H9 (cell line): ENCODE measurements at regions not wholly inside any gene's neighbourhood (a gene's known extent, or its start where the extent isn't known, plus 50 kb on each side); places are given as distances from the start of the nearest gene placed in this dataset.

Source experiments
- DNase-seq: peaks from one replicate; pipeline ENCODE4 v3.0.0-alpha.2; 2017
- H2AFZ ChIP-seq: one replicate; pipeline ENCODE4 v1.6.1; 2013; ENCODE audit warnings: mild to moderate bottlenecking, low read length, control low read depth, moderate library complexity
- H2AK5ac ChIP-seq: 2 replicates; pipeline ENCODE4 v1.6.1; 2013; ENCODE audit warnings: low read length, control low read depth, mixed read lengths; ENCODE audit not compliant: insufficient read length
- H2BK120ac ChIP-seq: one replicate; pipeline ENCODE4 v1.6.1; 2013; ENCODE audit warnings: low read depth, mild to moderate bottlenecking, low read length, control low read depth, inconsistent platforms; ENCODE audit not compliant: poor library complexity, severe bottlenecking
- H2BK12ac ChIP-seq: 2 replicates; pipeline ENCODE4 v1.6.1; 2013; ENCODE audit warnings: low read length, control low read depth, mixed read lengths, low read depth; ENCODE audit not compliant: insufficient read length
- H2BK15ac ChIP-seq: 2 replicates; pipeline ENCODE4 v1.6.1; 2013; ENCODE audit warnings: low read depth, low read length, control low read depth
- H2BK20ac ChIP-seq: one replicate; pipeline ENCODE4 v1.6.1; 2013; ENCODE audit warnings: low read depth, mild to moderate bottlenecking, low read length, control low read depth, inconsistent platforms; ENCODE audit not compliant: poor library complexity, severe bottlenecking
- H2BK5ac ChIP-seq: 2 replicates; pipeline ENCODE4 v1.6.1; 2013; ENCODE audit warnings: low read length, control low read depth, mixed read lengths; ENCODE audit not compliant: insufficient read length
- H3K14ac ChIP-seq: 2 replicates; pipeline ENCODE4 v1.6.1; 2013; ENCODE audit warnings: low read length, control low read depth; ENCODE audit not compliant: insufficient read depth
- H3K18ac ChIP-seq: 2 replicates; pipeline ENCODE4 v1.6.1; 2013; ENCODE audit warnings: low read depth, mild to moderate bottlenecking, mixed read lengths, low read length, control low read depth; ENCODE audit not compliant: insufficient read length
- H3K23ac ChIP-seq: 2 replicates; pipeline ENCODE4 v1.6.1; 2013; ENCODE audit warnings: low read length, control low read depth, mixed read lengths, low read depth; ENCODE audit not compliant: insufficient read length
- H3K23me2 ChIP-seq: 2 replicates; pipeline ENCODE4 v1.6.1; 2013; ENCODE audit warnings: low read depth, mild to moderate bottlenecking, mixed read lengths, low read length, control low read depth; ENCODE audit not compliant: insufficient read length, poor library complexity, severe bottlenecking
- H3K27ac ChIP-seq: 2 replicates; pipeline ENCODE4 v1.5.1; 2013; ENCODE audit warnings: low read length, control low read depth, mixed read lengths, low read depth; ENCODE audit not compliant: insufficient read length
- H3K27me3 ChIP-seq: 2 replicates; pipeline ENCODE4 v1.6.1; 2013; ENCODE audit warnings: low read length, control low read depth, inconsistent platforms; ENCODE audit not compliant: insufficient read depth
- H3K4ac ChIP-seq: 2 replicates; pipeline ENCODE4 v1.6.1; 2013; ENCODE audit warnings: low read depth, mild to moderate bottlenecking, control low read depth, inconsistent platforms, low read length, moderate library complexity
- H3K4me1 ChIP-seq: 2 replicates; pipeline ENCODE4 v1.6.1; 2013; ENCODE audit warnings: low read length, control low read depth, inconsistent platforms; ENCODE audit not compliant: insufficient read depth
- H3K4me2 ChIP-seq: 2 replicates; pipeline ENCODE4 v1.6.1; 2013; ENCODE audit warnings: low read length, control low read depth, mixed read lengths; ENCODE audit not compliant: insufficient read length, insufficient read depth
- H3K56ac ChIP-seq: 2 replicates; pipeline ENCODE4 v1.6.1; 2013; ENCODE audit warnings: low read depth, mild to moderate bottlenecking, mixed read lengths, low read length, control low read depth; ENCODE audit not compliant: insufficient read length
- H3K79me1 ChIP-seq: 2 replicates; pipeline ENCODE4 v1.6.1; 2013; ENCODE audit warnings: low read depth, mild to moderate bottlenecking, moderate library complexity, low read length, control low read depth, inconsistent platforms; ENCODE audit not compliant: insufficient read depth, poor library complexity, severe bottlenecking
- H3K79me2 ChIP-seq: 2 replicates; pipeline ENCODE4 v1.6.1; 2013; ENCODE audit warnings: low read length, control low read depth, inconsistent platforms; ENCODE audit not compliant: insufficient read depth
- H3K9ac ChIP-seq: 2 replicates; pipeline ENCODE4 v1.6.1; 2013; ENCODE audit warnings: low read length, control low read depth, mixed read lengths; ENCODE audit not compliant: insufficient read length; ENCODE audit errors: extremely low read depth
- H3K9me3 ChIP-seq: one replicate; pipeline ENCODE4 v1.6.1; 2013; ENCODE audit warnings: low read depth, low read length, inconsistent platforms; ENCODE audit not compliant: control insufficient read depth
- H3T11ph ChIP-seq: one replicate; pipeline ENCODE4 v1.6.1; 2013; ENCODE audit warnings: mild to moderate bottlenecking, low read length, control low read depth, inconsistent platforms
- H4K20me1 ChIP-seq: one replicate; pipeline ENCODE4 v1.6.1; 2013; ENCODE audit not compliant: control insufficient read depth, insufficient read length, insufficient read depth
- H4K5ac ChIP-seq: 2 replicates; pipeline ENCODE4 v1.6.1; 2013; ENCODE audit warnings: low read depth, mild to moderate bottlenecking, mixed read lengths, low read length, control low read depth; ENCODE audit not compliant: insufficient read length
- H4K8ac ChIP-seq: replicated peaks from 2 replicates; pipeline ENCODE4 v1.6.1; 2013; ENCODE audit warnings: low read length, control low read depth, mixed read lengths, low read depth; ENCODE audit not compliant: insufficient read length
- H4K91ac ChIP-seq: 2 replicates; pipeline ENCODE4 v1.6.1; 2013; ENCODE audit warnings: low read depth, mild to moderate bottlenecking, moderate library complexity, mixed read lengths, low read length, control low read depth; ENCODE audit not compliant: insufficient read length
- H3K27ac Mint-ChIP-seq, 3 experiments: 2 replicates in 2 of 3; 3 replicates in 1 of 3; pipeline ENCODE4 v1.8.0; 2020 to 2021; ENCODE audit warnings: mixed read lengths in 3 of 3, mild to moderate bottlenecking in 1 of 3, moderate library complexity in 1 of 3
- H3K27me3 Mint-ChIP-seq: 2 replicates; pipeline ENCODE4 v1.8.0; 2021; ENCODE audit warnings: low read depth, mild to moderate bottlenecking, moderate library complexity, mixed read lengths
- H3K36me3 Mint-ChIP-seq, 3 experiments: 2 replicates in 2 of 3; 3 replicates in 1 of 3; pipeline ENCODE4 v1.8.0; 2020 to 2021; ENCODE audit warnings: low read depth in 3 of 3, mixed read lengths in 3 of 3; ENCODE audit not compliant: insufficient read depth in 1 of 3
- H3K4me1 Mint-ChIP-seq, 2 experiments: 2 replicates each; pipeline ENCODE4 v1.8.0; 2020; ENCODE audit warnings: mixed read lengths in 2 of 2
- H3K4me3 Mint-ChIP-seq, 2 experiments: 2 replicates in 1 of 2; 3 replicates in 1 of 2; pipeline ENCODE4 v1.8.0; 2020 to 2021; ENCODE audit warnings: mild to moderate bottlenecking in 2 of 2, mixed read lengths in 2 of 2, moderate library complexity in 1 of 2
- H3K9me3 Mint-ChIP-seq, 2 experiments: 2 replicates in 1 of 2; 3 replicates in 1 of 2; pipeline ENCODE4 v1.8.0; 2020; ENCODE audit warnings: mild to moderate bottlenecking in 2 of 2, mixed read lengths in 2 of 2, moderate library complexity in 1 of 2
- WGBS: extraction: QIAGEN DNeasy Blood & Tissue Kit; methylation state at CpG from one replicate; pipeline ENCODE4 v1.1.7; 2013; ENCODE audit warnings: missing lambda C conversion rate, low lambda C conversion rate, mixed read lengths; ENCODE audit not compliant: insufficient read length; ENCODE audit errors: extremely low coverage; 5-methylcytosine and 5-hydroxymethylcytosine counted together
- TF ChIP-seq, protein P1 (sequence below): fragments of 200-600 bp; sonication (generic); conservative IDR thresholded peaks from 3 replicates; pipeline ENCODE4 v1.8.0; 2021; ENCODE audit warnings: antibody characterized with exemption, mild to moderate bottlenecking

DNA sequence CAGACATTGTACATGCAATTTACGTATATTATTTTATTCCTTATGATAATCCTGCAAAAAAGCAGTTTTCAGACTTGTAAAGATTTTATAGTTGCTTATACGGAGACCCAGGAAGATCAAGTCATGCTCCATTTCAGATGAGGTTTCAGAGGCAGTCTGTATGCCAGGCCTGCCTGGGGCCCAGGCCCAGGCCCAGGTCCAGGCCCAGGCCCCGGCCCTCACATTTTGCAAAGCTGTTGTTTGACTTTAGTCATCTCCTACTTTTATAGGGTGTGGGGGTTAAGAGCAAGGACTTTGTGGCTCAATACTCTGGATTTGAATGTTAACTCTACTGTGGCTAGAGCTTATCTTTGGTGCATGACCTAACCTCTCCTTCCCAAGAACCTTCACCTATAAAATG, 217.9 kb downstream of the SAMD5 start:
- Histone ChIP-seq H4K5ac (no peak overlapping the region), H4K20me1 (no peaks in the 10 kb centered on the region), H3K14ac (no peak overlapping the region), H3K56ac (no peak overlapping the region), H3K79me2 (no peaks in the 10 kb centered on the region), H3K27me3 (no peaks in the 10 kb centered on the region), H3K18ac (no peak overlapping the region), H2BK20ac (no peak overlapping the region), H3K9ac (no peak overlapping the region), H2AK5ac (no peak overlapping the region), H2BK12ac (no peak overlapping the region), H3T11ph (no peak overlapping the region), H2AFZ (no peak overlapping the region), H3K4me1 (no peaks in the 10 kb centered on the region; the same call in 1 of the 2 replicates), H3K4ac (no peak overlapping the region), H2BK5ac (no peak overlapping the region), H4K91ac (no peak overlapping the region), H2BK15ac (no peak overlapping the region), H2BK120ac (no peak overlapping the region), H3K23ac (no peak overlapping the region), H3K4me2 (no peak overlapping the region), H4K8ac (no peak overlapping the region), H3K9me3 (no peaks in the 10 kb centered on the region), H3K79me1 (no peaks in the 10 kb centered on the region), H3K27ac (no peak overlapping the region), H3K23me2 (no peaks in the 10 kb centered on the region)
- Mint-ChIP-seq H3K4me1 (peaks cover 11 to 19% of the 10 kb centered on the region in 2 experiments), H3K9me3 (peaks cover 3 to 5% of the 10 kb centered on the region in 2 experiments; a peak in 3 of 5 replicates), H3K27ac (no peak overlapping the region), H3K4me3 (no peak overlapping the region), H3K27me3 (peaks cover 1% of the 10 kb centered on the region; the same call in 1 of the 2 replicates), H3K36me3 (peaks cover 0 to 10% (median 0%) of the 10 kb centered on the region in 3 experiments; a peak in 3 of 7 replicates)
- no peak for DNase-seq
- WGBS: no CpG with 5 or more reads among the region's 3 CpGs
- TF ChIP-seq, protein P1, sequence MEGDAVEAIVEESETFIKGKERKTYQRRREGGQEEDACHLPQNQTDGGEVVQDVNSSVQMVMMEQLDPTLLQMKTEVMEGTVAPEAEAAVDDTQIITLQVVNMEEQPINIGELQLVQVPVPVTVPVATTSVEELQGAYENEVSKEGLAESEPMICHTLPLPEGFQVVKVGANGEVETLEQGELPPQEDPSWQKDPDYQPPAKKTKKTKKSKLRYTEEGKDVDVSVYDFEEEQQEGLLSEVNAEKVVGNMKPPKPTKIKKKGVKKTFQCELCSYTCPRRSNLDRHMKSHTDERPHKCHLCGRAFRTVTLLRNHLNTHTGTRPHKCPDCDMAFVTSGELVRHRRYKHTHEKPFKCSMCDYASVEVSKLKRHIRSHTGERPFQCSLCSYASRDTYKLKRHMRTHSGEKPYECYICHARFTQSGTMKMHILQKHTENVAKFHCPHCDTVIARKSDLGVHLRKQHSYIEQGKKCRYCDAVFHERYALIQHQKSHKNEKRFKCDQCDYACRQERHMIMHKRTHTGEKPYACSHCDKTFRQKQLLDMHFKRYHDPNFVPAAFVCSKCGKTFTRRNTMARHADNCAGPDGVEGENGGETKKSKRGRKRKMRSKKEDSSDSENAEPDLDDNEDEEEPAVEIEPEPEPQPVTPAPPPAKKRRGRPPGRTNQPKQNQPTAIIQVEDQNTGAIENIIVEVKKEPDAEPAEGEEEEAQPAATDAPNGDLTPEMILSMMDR: no peak
